Endothelial cell of umbilical vein (primary cell): ENCODE measurements at regions not wholly inside any gene's neighbourhood (a gene's known extent, or its start where the extent isn't known, plus 50 kb on each side); places are given as distances from the start of the nearest gene placed in this dataset.
"Not testable (repeated sequence)": the region's sequence is repeated elsewhere in the genome, so short reads cannot be mapped to it uniquely, and the experiment has no call there.

Experiments used
- BruUV-seq: library from RNA; stranded (reverse); fragments of 400-500 nt; replicated peaks from 2 replicates; lab custom pipeline; 2021; lab: Mats Ljungman, UMichigan
- CTCF ChIA-PET: fragments of 300-600, 350-600 bp; sonication (Branson Sonifier 250); formaldehyde crosslinking; loops from one replicate; lab custom pipeline; 2021; ENCODE audit warnings: antibody characterized with exemption, inconsistent platforms; lab: Charles Lee
- POLR2A ChIA-PET: fragments of 300-600, 350-600 bp; sonication (Branson Sonifier 250); formaldehyde crosslinking; loops from one replicate; lab custom pipeline; 2021; ENCODE audit warnings: antibody characterized with exemption, inconsistent platforms; lab: Charles Lee
- DNase-seq: peaks from one replicate; pipeline ENCODE4 v3.0.0-alpha.2; 2011; ENCODE audit warnings: low read depth, low spot score
- FAIRE-seq: peaks from 2 replicates; lab custom pipeline; 2011; peaks lifted over from hg19 to GRCh38; lab: Jason Lieb, UNC
- H2AFZ ChIP-seq: 2 replicates; pipeline ENCODE4 v1.6.0; 2012; ENCODE audit warnings: low read depth, low read length, control low read depth, inconsistent platforms
- H3K27ac ChIP-seq: 2 replicates; pipeline ENCODE4 v1.5.1; 2011; ENCODE audit warnings: low read depth, mild to moderate bottlenecking, control low read depth, low read length, moderate library complexity; ENCODE audit not compliant: insufficient read depth
- H3K27me3 ChIP-seq, 2 experiments: 2 replicates each; pipeline versions ENCODE4 v1.6.0 to v1.6.1; 2011; ENCODE audit warnings: low read length in 2 of 2, mixed read lengths in 1 of 2; ENCODE audit not compliant: control insufficient read depth in 2 of 2, insufficient read depth in 2 of 2
- H3K36me3 ChIP-seq, 2 experiments: 2 replicates in 1 of 2; 3 replicates in 1 of 2; pipeline ENCODE4 v1.5.1; 2011; ENCODE audit warnings: low read length in 2 of 2, mild to moderate bottlenecking in 1 of 2, moderate library complexity in 1 of 2; ENCODE audit not compliant: control insufficient read depth in 2 of 2, insufficient read depth in 2 of 2; ENCODE audit errors: extremely low read depth in 1 of 2
- H3K4me1 ChIP-seq: 3 replicates; pipeline ENCODE4 v1.5.1; 2011; ENCODE audit warnings: mild to moderate bottlenecking, low read length; ENCODE audit not compliant: control insufficient read depth, insufficient read depth; ENCODE audit errors: extremely low read depth
- H3K4me2 ChIP-seq: 2 replicates; pipeline ENCODE4 v1.6.1; 2011; ENCODE audit warnings: low read length, control low read depth, mixed read lengths; ENCODE audit not compliant: insufficient read depth
- H3K4me3 ChIP-seq, 3 experiments: fragments of 200-600 bp in 1 of 3; sonication (generic), shearing (Covaris generic) in 1 of 3; replicated peaks in 1 of 3; 2 replicates each; pipeline ENCODE4 v1.5.1; 2011 to 2016; ENCODE audit warnings: control low read depth in 3 of 3, low read length in 3 of 3, mild to moderate bottlenecking in 2 of 3, inconsistent platforms in 1 of 3, low read depth in 1 of 3, moderate library complexity in 1 of 3; ENCODE audit not compliant: insufficient read depth in 1 of 3
- H3K79me2 ChIP-seq: 2 replicates; pipeline ENCODE4 v1.6.0; 2012; ENCODE audit warnings: low read length, inconsistent platforms; ENCODE audit not compliant: control insufficient read depth, insufficient read depth
- H3K9ac ChIP-seq: replicated peaks from 2 replicates; pipeline ENCODE3; 2011; ENCODE audit warnings: low read length, control low read depth; ENCODE audit not compliant: insufficient read depth; ENCODE audit errors: extremely low read depth
- H3K9me1 ChIP-seq: replicated peaks from 3 replicates; pipeline ENCODE4 v1.6.0; 2011; ENCODE audit warnings: mild to moderate bottlenecking, low read length; ENCODE audit not compliant: control insufficient read depth, insufficient read depth; ENCODE audit errors: extremely low read depth
- H3K9me3 ChIP-seq: replicated peaks from 2 replicates; pipeline ENCODE4 v1.5.1; 2012; ENCODE audit warnings: low read length, inconsistent platforms; ENCODE audit not compliant: control insufficient read depth, insufficient read depth
- H4K20me1 ChIP-seq: replicated peaks from 2 replicates; pipeline ENCODE3; 2011; ENCODE audit warnings: mild to moderate bottlenecking, low read length; ENCODE audit not compliant: control insufficient read depth, insufficient read depth; ENCODE audit errors: extremely low read depth
- FOS ChIP-seq: IDR thresholded peaks from 2 replicates; pipeline ENCODE4 v1.6.1; 2011; ENCODE audit warnings: mild to moderate bottlenecking, low read length, moderate library complexity, borderline replicate concordance; ENCODE audit not compliant: insufficient read depth
- GATA2 ChIP-seq: IDR thresholded peaks from 2 replicates; pipeline ENCODE4 v1.7.0; 2011; ENCODE audit warnings: low read depth, mild to moderate bottlenecking, moderate library complexity, mixed read lengths, low read length; ENCODE audit not compliant: insufficient read length, insufficient read depth
- JUN ChIP-seq: IDR thresholded peaks from 2 replicates; pipeline ENCODE4 v1.6.1; 2011; ENCODE audit warnings: borderline replicate concordance, low read depth; ENCODE audit not compliant: insufficient read length, insufficient read depth
- MYC ChIP-seq: IDR thresholded peaks from one replicate; pipeline ENCODE4 v1.6.1; 2011; ENCODE audit warnings: mild to moderate bottlenecking, low read depth, low read length
- POLR2A ChIP-seq: IDR thresholded peaks from 2 replicates; pipeline ENCODE4 v1.6.1; 2012; ENCODE audit warnings: low read depth, mild to moderate bottlenecking, control low read depth, low read length
- POLR2AphosphoS5 ChIP-seq: IDR thresholded peaks from 2 replicates; pipeline ENCODE4 v1.6.1; 2012; ENCODE audit warnings: low read depth, mild to moderate bottlenecking, control low read depth, low read length, moderate library complexity; ENCODE audit not compliant: insufficient read depth
- dilution Hi-C: fragments of 300-500 bp; cut with MboI; formaldehyde crosslinking; loops from one replicate; pipeline ENCODE4 v1.15.0; 2019; ENCODE audit warnings: low sequenced_read_pairs; ENCODE audit not compliant: extremely low pct_ligation_motif_present
- intact Hi-C: fragments of 100-400 bp; cut with micrococcal nuclease; formaldehyde crosslinking; loops from one replicate; pipeline ENCODE4 v1.10.0; 2022
- TF ChIP-seq, protein P1 (sequence below): IDR thresholded peaks from 2 replicates; pipeline ENCODE4 v1.6.1; 2011; ENCODE audit not compliant: insufficient read depth, insufficient read length

GRCh38 chr9:97199683-97200082, 107.8 kb upstream of the CCDC180 start:
- not testable (repeated sequence) for FAIRE-seq

GRCh38 chr9:97193767-97194166, 113.7 kb upstream of the CCDC180 start:
- H3K9ac ChIP-seq, POLR2A ChIA-PET, H3K9me3 ChIP-seq, H3K4me3 ChIP-seq, H3K9me1 ChIP-seq, H3K4me1 ChIP-seq, FAIRE-seq, H3K27me3 ChIP-seq, H3K79me2 ChIP-seq, DNase-seq, H4K20me1 ChIP-seq, H3K4me2 ChIP-seq, dilution Hi-C loops, CTCF ChIA-PET, intact Hi-C loops, H2AFZ ChIP-seq, H3K27ac ChIP-seq, BruUV-seq, H3K36me3 ChIP-seq: not testable (repeated sequence)

More at GRCh38 chr9:97199683-97200082, 107.8 kb upstream of the CCDC180 start:
- POLR2A ChIA-PET, H3K4me2 ChIP-seq, H2AFZ ChIP-seq, H3K4me1 ChIP-seq, H3K27me3 ChIP-seq, BruUV-seq, H4K20me1 ChIP-seq, H3K27ac ChIP-seq, dilution Hi-C loops, CTCF ChIA-PET, intact Hi-C loops, H3K36me3 ChIP-seq, H3K9me1 ChIP-seq, DNase-seq, H3K9me3 ChIP-seq, H3K4me3 ChIP-seq, H3K9ac ChIP-seq, H3K79me2 ChIP-seq: not testable (repeated sequence)

DNA sequence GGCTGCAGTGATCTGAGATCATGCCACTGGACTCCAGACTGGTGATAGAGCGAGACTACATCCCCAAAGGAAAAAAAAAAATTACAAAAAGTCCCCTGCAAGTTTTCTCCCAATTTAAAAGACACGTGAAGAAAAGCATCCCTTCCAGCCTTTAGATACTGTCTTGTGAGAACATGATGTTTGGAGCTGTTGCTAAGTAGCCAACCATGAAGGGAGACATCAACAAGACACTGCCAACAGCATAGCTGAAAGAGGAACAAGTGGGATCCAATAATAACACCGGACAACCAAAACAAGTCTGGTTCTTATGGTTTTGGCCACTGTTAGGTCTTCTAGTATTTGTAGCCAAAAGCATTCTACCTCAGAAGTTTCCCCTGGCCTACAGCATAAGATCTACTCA, 118.9 kb upstream of the CCDC180 start:
- H3K36me3 ChIP-seq, result no peaks in the 10 kb centered on the region
- H3K4me3 ChIP-seq, result no peak overlapping the region
- ChIA-PET CTCF (no interaction called here), POLR2A (no interaction called here)
- no peaks in the 10 kb centered on the region for H3K9me1 ChIP-seq
- no peak for DNase-seq
- H4K20me1 ChIP-seq, result no peaks in the 10 kb centered on the region
- H3K4me2 ChIP-seq, result no peak overlapping the region
- no peaks in the 10 kb centered on the region for H3K27me3 ChIP-seq
- TF ChIP-seq, protein P1, sequence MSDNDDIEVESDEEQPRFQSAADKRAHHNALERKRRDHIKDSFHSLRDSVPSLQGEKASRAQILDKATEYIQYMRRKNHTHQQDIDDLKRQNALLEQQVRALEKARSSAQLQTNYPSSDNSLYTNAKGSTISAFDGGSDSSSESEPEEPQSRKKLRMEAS, result no peak
- no peak for TF ChIP-seq POLR2A
- TF ChIP-seq GATA2, result no peak
- no peak for TF ChIP-seq MYC
- no peak for TF ChIP-seq POLR2AphosphoS5
- no peak for TF ChIP-seq JUN
- TF ChIP-seq FOS, result no peak
- dilution Hi-C loops, result no loop called here
- H3K4me1 ChIP-seq, result no peaks in the 10 kb centered on the region
- intact Hi-C loops, result no loop called here
- no peak overlapping the region for H2AFZ ChIP-seq
- H3K9ac ChIP-seq, result no peak overlapping the region
- no peaks in the 10 kb centered on the region for H3K79me2 ChIP-seq
- no peak for FAIRE-seq
- H3K9me3 ChIP-seq, result no peaks in the 10 kb centered on the region
- no peak overlapping the region for H3K27ac ChIP-seq
- no TSS peak for BruUV-seq
